Epithelial cell of proximal tubule (primary cell): ENCODE measurements at regions not wholly inside any gene's neighbourhood (a gene's known extent, or its start where the extent isn't known, plus 50 kb on each side); places are given as distances from the start of the nearest gene placed in this dataset.
"Not testable (repeated sequence)": the region's sequence is repeated elsewhere in the genome, so short reads cannot be mapped to it uniquely, and the experiment has no call there.

Experiments used
- DNase-seq: peaks from one replicate; pipeline ENCODE4 v3.0.0-alpha.2; 2011; ENCODE audit warnings: low read depth
- H3K4me3 ChIP-seq: 2 replicates; pipeline ENCODE4 v1.5.1; 2011; ENCODE audit warnings: low read depth, mild to moderate bottlenecking, low read length
- CTCF ChIP-seq: conservative IDR thresholded peaks from 2 replicates; pipeline ENCODE4 v1.5.1; 2012; ENCODE audit warnings: low read depth, mild to moderate bottlenecking, low read length

DNA sequence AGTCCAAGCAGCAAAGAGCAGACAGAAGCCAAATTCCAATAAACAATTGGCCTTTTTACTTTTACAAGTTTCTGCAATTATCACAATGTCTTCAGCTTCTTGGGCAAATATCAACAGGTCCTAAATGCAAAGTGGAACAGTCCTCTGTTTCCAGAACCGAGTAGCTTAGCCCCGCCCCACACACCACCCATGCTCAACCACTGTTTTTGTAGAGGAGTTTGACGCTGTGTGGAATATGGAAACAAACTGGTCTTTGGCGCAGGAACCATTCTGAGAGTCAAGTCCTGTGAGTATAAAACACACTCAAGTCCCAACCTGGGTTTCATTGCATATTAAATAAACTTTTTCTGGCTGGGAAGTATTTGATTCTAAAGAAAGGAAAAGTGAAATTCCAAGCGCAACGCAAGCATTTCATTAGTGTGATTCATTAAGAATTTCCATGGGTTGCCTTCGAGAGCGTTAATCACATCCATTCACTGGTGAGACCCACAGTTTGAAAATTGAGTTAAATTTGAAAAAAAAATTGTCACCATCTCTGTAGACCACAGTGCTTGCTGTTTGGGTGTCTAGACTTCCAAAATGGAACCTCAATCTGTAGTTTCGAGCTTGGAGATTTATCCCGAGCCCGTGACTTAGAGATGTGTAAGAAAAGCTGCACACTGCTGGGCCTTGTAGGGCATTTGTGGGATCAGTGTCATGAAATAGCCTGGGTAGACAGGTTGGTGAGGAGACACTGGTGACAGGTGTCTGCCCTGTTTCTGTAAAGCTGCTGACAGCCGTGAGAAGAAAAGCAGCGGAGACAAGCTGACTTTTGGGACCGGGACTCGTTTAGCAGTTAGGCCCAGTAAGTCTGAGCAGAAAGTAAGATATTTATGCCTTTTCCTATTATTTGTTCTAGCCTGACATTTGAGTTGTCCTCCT lies 96.1 kb downstream of the DAD1 start:
- no peak overlapping the region for H3K4me3 ChIP-seq
- DNase-seq: no peak
- TF ChIP-seq CTCF: no peak

GRCh38 chr14:22491683-22492621 lies 97.1 kb downstream of the DAD1 start:
- H3K4me3 ChIP-seq: no peak overlapping the region
- no peak for DNase-seq
- TF ChIP-seq CTCF: no peak

GRCh38 chr14:22491053-22491452 lies 98.0 kb downstream of the DAD1 start:
- not testable (repeated sequence) for H3K4me3 ChIP-seq, DNase-seq

DNA sequence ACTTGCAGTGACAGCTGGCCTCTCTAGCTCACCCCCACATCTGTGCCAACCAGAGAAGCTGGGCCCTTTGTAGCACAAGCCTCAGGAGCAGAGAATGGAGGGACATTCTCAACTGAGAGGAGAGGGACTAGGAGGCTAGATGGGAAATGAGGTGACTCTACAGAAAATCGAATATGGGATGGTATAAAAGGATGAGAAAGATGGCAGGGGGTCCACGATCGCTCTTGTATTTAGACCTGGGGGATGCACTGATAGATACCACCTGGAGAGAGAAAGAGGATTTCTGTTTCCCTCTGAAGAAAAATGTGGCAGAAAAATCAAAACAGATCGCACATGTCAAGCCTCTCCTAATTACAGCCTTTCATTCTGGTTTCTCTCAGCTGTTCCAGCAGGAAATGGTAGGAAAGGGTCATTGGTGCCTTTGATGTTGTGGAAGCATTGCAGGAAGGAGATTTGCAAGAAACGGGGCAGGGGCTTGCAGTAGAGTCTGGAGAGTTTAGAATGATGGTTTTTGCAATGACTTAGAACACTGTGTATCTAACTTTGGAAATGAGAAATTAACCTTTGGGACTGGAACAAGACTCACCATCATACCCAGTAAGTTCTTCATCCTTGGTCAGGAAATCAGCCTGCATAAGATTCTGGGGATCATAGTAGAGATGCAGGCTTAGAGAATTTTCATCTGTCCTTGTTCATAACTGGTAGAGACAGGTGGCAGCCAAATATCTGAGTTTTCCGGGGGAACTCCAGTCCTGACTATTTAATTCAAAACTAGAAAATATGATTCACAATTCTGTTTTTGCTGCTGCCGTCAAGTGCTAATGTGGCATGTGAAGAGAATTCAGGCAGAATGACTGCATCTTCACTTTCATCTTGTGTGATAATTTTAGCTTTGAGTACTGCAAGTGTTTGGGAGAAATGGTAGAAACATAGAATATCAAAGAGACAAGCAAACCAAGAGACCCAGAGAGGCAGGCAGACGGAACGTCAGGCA lies 98.8 kb downstream of the DAD1 start:
- TF ChIP-seq CTCF: no peak
- no peak overlapping the region for H3K4me3 ChIP-seq
- DNase-seq: no peak

GRCh38 chr14:22489244-22489545 lies 99.8 kb downstream of the DAD1 start:
- no peak overlapping the region for H3K4me3 ChIP-seq
- TF ChIP-seq CTCF: no peak
- no peak for DNase-seq

DNA sequence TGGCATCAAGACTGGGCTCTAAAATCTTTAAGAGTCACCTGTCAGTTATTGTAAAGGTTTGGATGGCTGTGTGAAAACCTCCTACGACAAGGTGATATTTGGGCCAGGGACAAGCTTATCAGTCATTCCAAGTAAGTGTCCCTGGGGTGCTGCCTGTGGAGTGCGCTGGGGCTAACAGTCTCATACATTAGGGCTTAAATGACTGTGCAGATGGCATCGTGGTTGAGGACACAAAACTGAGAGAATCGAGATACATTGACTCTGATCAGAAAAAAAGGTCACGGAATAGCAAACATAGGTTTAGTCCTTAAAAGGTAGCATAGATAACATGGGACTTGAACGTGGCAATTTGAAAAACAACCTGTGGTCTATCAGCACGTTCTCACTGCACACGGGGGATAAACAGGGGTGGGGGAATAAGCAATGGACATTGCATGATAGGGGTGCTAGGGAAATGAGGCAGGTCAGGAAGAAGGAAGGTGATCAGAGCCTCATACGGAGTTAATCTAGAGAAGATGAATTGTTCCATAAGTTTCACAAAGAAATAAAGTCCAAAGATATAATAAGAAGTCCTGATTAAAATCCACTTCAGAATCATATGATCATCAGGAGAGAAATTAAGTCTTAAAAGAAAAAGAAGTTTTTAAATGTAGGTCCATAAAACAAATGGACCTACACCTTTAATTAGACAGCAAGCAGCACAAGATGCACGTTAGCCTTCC lies 100.3 kb downstream of the DAD1 start:
- DNase-seq: no peak
- no peak for TF ChIP-seq CTCF
- no peak overlapping the region for H3K4me3 ChIP-seq
